ENCODE measurements at regions not wholly inside any gene's neighbourhood (a gene's known extent, or its start where the extent isn't known, plus 50 kb on each side); places are given as distances from the start of the nearest gene placed in this dataset.

- no peak for TF ChIP-seq CTCF (IDR thresholded peaks at IDR 0.05)
- no peak for TF ChIP-seq POLR2A (IDR thresholded peaks at IDR 0.05)
Observed at GRCh38 chr14:103220982-103221641, 97.9 kb downstream of the TNFAIP2 start.

Measured in testis (tissue), 2 donors.